ENCODE measurements at regions not wholly inside any gene's neighbourhood (a gene's known extent, or its start where the extent isn't known, plus 50 kb on each side); places are given as distances from the start of the nearest gene placed in this dataset.

GRCh38 chr11:110858547-110858921 lies 146.3 kb upstream of the ARHGAP20 start:
- peak; percentile 53 to 86 for DNase-seq (ENCODE audit: low spot score in 2 of 2)
- TF ChIP-seq POLR2A (IDR thresholded peaks at IDR 0.05) (no peak), CTCF (IDR thresholded peaks at IDR 0.05) (no peak)
- intact Hi-C loops (cut with DNase I; ENCODE audit: low total_unique reads) = no loop called here
- no peak overlapping the region for H3K4me3 ChIP-seq (ENCODE audit: low read depth, poor library complexity, severe bottlenecking)
- 30 to 47% methylated on average over 5 of the region's 5 CpGs for WGBS, 2 donors

- peak in 1 of 2 donors; percentile 36 for DNase-seq (ENCODE audit: low spot score in 2 of 2)
- intact Hi-C loops (cut with DNase I; ENCODE audit: low total_unique reads) = no loop called here
- no peak overlapping the region for H3K4me3 ChIP-seq (ENCODE audit: low read depth, poor library complexity, severe bottlenecking)
- TF ChIP-seq POLR2A (IDR thresholded peaks at IDR 0.05) (no peak), CTCF (IDR thresholded peaks at IDR 0.05) (no peak)
- 60 to 65% methylated on average over 4 of the region's 4 CpGs for WGBS, 2 donors
These were observed 145.8 kb upstream of the ARHGAP20 start for GRCh38 chr11:110857892-110858546.

- no peak overlapping the region for H3K4me3 ChIP-seq (ENCODE audit: low read depth, poor library complexity, severe bottlenecking)
- TF ChIP-seq POLR2A (IDR thresholded peaks at IDR 0.05) = no peak
- no peak for TF ChIP-seq CTCF (IDR thresholded peaks at IDR 0.05)
- intact Hi-C loops (cut with DNase I; ENCODE audit: low total_unique reads) = no loop called here
- no peak for DNase-seq (ENCODE audit: low spot score in 2 of 2)
- 71 to 80% methylated on average over 3 of the region's 3 CpGs for WGBS, 2 donors
These were observed 145.0 kb upstream of the ARHGAP20 start for GRCh38 chr11:110856996-110857812.

- WGBS, 2 donors = 95 to 96% methylated on average over 3 of the region's 3 CpGs
- TF ChIP-seq POLR2A (IDR thresholded peaks at IDR 0.05) = no peak
These were observed 144.1 kb upstream of the ARHGAP20 start for GRCh38 chr11:110856340-110856739.

GRCh38 chr11:110855191-110855590 lies 143.0 kb upstream of the ARHGAP20 start:
- DNase-seq (ENCODE audit: low spot score in 2 of 2) = no peak
- TF ChIP-seq POLR2A (IDR thresholded peaks at IDR 0.05) (no peak), CTCF (IDR thresholded peaks at IDR 0.05) (no peak)
- intact Hi-C loops (cut with DNase I; ENCODE audit: low total_unique reads) = no loop called here
- H3K4me3 ChIP-seq (ENCODE audit: low read depth, poor library complexity, severe bottlenecking) = no peak overlapping the region
- WGBS, 2 donors = 41 to 53% methylated on average over 1 of the region's 1 CpG

More at GRCh38 chr11:110856340-110856739, 144.1 kb upstream of the ARHGAP20 start:
- no peak overlapping the region for H3K4me3 ChIP-seq (ENCODE audit: low read depth, poor library complexity, severe bottlenecking)
- intact Hi-C loops (cut with DNase I; ENCODE audit: low total_unique reads) = no loop called here
- no peak for DNase-seq (ENCODE audit: low spot score in 2 of 2)

GRCh38 chr11:110852921-110853490 lies 140.8 kb upstream of the ARHGAP20 start:
- H3K4me3 ChIP-seq (ENCODE audit: low read depth, poor library complexity, severe bottlenecking) = no peak overlapping the region
- DNase-seq (ENCODE audit: low spot score in 2 of 2) = no peak
- 72 to 83% methylated on average over 3 of the region's 3 CpGs for WGBS, 2 donors
- TF ChIP-seq CTCF (IDR thresholded peaks at IDR 0.05) (no peak), POLR2A (IDR thresholded peaks at IDR 0.05) (no peak)
- intact Hi-C loops (cut with DNase I; ENCODE audit: low total_unique reads) = no loop called here

Data from lower leg skin (tissue), 4 donors.